ENCODE measurements at regions not wholly inside any gene's neighbourhood (a gene's known extent, or its start where the extent isn't known, plus 50 kb on each side); places are given as distances from the start of the nearest gene placed in this dataset.

GRCh38 chr2:12928197-12928774, 211.6 kb downstream of the TRIB2 start:
- no peak for TF ChIP-seq CTCF (conservative IDR thresholded peaks at IDR 0.05; ENCODE audit: low read length)
- TF ChIP-seq EZH2phosphoT487 (IDR thresholded peaks at IDR 0.05; ENCODE audit: borderline replicate concordance, low read depth, low read length), result no peak
